GM21381 (cell line): ENCODE measurements at regions not wholly inside any gene's neighbourhood (a gene's known extent, or its start where the extent isn't known, plus 50 kb on each side); places are given as distances from the start of the nearest gene placed in this dataset.

ENCODE experiments used
- ATAC-seq: cut with Tn5 transposase; IDR thresholded peaks from one replicate; pipeline ENCODE4 v1.9.1; 2021; ENCODE audit warnings: mild to moderate bottlenecking, moderate library complexity; ENCODE audit not compliant: unreplicated experiment

GRCh38 chr12:100738086-100738485 is 56.5 kb upstream of the ANO4 start:
- ATAC-seq: no peak

- no peak for ATAC-seq
Observed at GRCh38 chr12:100741084-100741711, 53.4 kb upstream of the ANO4 start.

GRCh38 chr12:100743060-100743459 is 51.5 kb upstream of the ANO4 start:
- no peak for ATAC-seq
